Sigmoid colon (tissue), 4 donors: ENCODE measurements at regions not wholly inside any gene's neighbourhood (a gene's known extent, or its start where the extent isn't known, plus 50 kb on each side); places are given as distances from the start of the nearest gene placed in this dataset.

Experiments used
- CTCF ChIP-seq, 4 experiments: fragments of 450-650 bp in 3 of 4; fragments of 200-600 bp in 1 of 4; IDR thresholded peaks; one replicate each; pipeline ENCODE4 v1.5.1; 2016 to 2019; ENCODE audit warnings: antibody characterized with exemption in 4 of 4, mild to moderate bottlenecking in 3 of 4, moderate library complexity in 2 of 4
- EP300 ChIP-seq, 4 donors: sonication (generic); formaldehyde crosslinking; IDR thresholded peaks; one replicate each; pipeline ENCODE4 v1.6.1; 2017; ENCODE audit warnings: antibody characterized with exemption in 4 of 4
- POLR2A ChIP-seq, 2 donors: fragments of 450-650 bp; IDR thresholded peaks; one replicate each; pipeline ENCODE4 v1.6.1; 2016; ENCODE audit warnings: antibody characterized with exemption in 2 of 2, mild to moderate bottlenecking in 2 of 2, moderate library complexity in 2 of 2
- POLR2AphosphoS5 ChIP-seq, 4 donors: sonication (generic); formaldehyde crosslinking; IDR thresholded peaks; one replicate each; pipeline ENCODE4 v1.6.1; 2017; ENCODE audit warnings: antibody characterized with exemption in 4 of 4

- no peak for TF ChIP-seq POLR2A (IDR thresholded peaks at IDR 0.05)
- TF ChIP-seq CTCF (IDR thresholded peaks at IDR 0.05), result no peak
- no peak for TF ChIP-seq POLR2AphosphoS5 (IDR thresholded peaks at IDR 0.05)
- TF ChIP-seq EP300 (IDR thresholded peaks at IDR 0.05), result no peak
Measured at GRCh38 chr4:58711039-58711438, 1600.9 kb upstream of the IGFBP7 start.
